HG02759 (cell line): ENCODE measurements at regions not wholly inside any gene's neighbourhood (a gene's known extent, or its start where the extent isn't known, plus 50 kb on each side); places are given as distances from the start of the nearest gene placed in this dataset.
"Not testable (repeated sequence)": the region's sequence is repeated elsewhere in the genome, so short reads cannot be mapped to it uniquely, and the experiment has no call there.

Experiments used
- ATAC-seq: cut with Tn5 transposase; IDR thresholded peaks from one replicate; pipeline ENCODE4 v1.9.1; 2021; ENCODE audit warnings: mild to moderate bottlenecking, moderate library complexity; ENCODE audit not compliant: unreplicated experiment

DNA sequence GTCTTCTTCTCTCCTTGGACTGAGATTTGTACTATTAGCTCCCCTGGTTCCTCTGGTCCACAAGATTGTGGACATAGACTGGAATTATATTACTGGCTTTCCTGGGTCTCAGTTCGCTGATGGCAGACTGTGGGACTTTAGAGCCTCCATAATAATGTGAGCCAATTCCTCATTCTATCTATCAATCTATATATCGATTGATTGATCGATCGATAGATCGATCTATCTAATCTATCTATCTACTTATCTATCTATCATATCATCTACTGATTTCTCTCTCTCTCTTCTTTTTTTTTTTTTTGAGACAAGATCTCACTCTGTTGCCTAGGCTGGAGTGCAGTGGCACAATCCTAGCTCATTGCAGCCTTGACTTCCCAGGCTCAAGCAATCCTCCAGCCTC is 51.5 kb upstream of the DDR1 start:
- no peak for ATAC-seq

- no peak for ATAC-seq
These were observed 53.9 kb upstream of the DDR1 start for GRCh38 chr6:30830438-30830837.

- ATAC-seq, result no peak
These were observed 54.6 kb upstream of the DDR1 start for GRCh38 chr6:30829639-30830255.

DNA sequence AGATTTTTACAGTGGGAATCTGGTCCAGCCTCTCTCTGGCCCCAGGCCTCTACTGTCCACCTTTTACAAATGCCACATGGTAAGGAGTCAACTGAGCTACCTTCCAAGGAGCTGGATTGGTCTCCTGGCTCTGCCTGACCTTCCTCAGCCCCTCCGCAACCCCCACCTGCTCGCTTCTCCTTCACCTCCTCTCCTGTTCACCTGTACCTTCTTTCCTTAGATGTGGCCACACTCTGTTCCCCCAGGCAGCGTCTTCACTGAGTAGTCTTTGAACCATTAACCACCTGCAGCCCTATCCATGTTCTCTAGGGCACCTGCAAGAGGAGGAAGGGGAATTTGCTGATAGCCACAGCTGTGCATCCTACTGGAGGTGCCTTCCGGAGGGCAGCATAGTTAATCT is 55.3 kb upstream of the DDR1 start:
- ATAC-seq, result no peak

- ATAC-seq, result no peak
These were observed 56.0 kb upstream of the DDR1 start for GRCh38 chr6:30828027-30828962.

DNA sequence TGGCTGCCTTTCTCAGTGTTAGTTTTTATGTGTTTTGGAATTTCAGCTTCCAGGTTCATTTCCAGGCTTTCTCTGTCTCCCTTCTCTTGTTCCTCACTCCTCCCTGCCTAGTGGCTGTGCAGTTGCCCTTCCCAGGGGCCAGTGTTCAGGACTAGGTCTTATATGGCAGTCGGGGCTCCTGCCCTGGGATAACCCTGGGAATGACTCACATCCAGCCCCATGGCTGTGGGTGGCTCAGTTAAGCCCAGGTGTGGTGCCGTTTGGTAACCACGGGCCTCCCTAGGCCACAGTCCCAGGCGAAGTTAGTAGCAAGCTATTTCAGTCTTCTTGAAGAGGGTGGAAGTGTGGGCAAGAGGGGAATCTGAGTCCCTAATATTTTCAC is 57.4 kb upstream of the DDR1 start:
- ATAC-seq, result no peak

- ATAC-seq, result no peak
These were observed 59.6 kb upstream of the DDR1 start for GRCh38 chr6:30824698-30825097.

DNA sequence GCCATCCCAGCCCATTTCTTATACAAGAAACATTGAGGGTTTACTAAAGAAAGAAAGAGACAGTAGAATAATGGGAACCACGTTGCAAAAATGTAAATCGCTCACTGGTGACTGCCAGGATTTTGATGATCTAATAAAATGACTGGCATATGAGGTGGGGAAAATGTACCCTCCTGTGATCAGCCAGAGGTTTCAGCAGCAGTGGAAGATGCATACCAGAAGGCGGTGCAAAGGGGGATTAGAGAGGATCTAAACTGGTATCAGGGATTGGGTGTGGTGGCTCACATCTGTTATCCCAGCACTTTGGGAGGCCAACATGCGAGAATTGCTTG is 60.8 kb upstream of the DDR1 start:
- no peak for ATAC-seq

GRCh38 chr6:30821862-30822784 is 62.2 kb upstream of the DDR1 start:
- no peak for ATAC-seq

GRCh38 chr6:30820193-30820592 is 64.1 kb upstream of the DDR1 start:
- no peak for ATAC-seq

DNA sequence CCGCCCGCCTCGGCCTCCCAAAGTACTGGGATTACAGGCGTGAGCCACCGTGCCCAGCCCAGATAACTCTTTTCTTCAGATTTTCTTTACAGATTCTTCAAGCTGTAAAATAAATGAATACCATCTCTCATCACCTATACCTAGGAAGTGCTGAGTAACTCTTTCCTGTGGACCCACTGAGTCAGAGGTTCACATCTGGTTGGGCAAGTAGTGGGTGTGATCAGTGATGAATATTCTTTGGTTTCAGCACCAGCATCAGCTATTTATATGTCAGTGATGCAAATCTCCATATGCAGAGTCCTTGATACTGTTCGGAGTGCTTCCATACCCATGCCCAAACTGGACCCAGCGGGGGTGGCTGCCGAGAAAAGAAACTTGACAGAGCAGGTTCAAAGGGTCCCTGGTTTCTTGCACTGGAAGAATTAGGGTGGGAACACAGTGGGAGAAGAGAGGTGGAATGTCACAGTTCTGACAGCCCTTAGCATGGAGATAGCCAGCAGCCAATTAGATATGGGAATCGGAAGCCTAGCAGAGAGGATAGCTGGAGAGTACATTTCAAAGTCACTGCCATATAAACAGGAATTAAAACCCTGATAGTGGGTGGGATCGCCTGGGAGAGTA is 64.9 kb upstream of the DDR1 start:
- no peak for ATAC-seq

- ATAC-seq, result no peak
These were observed 65.9 kb upstream of the DDR1 start for GRCh38 chr6:30818391-30818841.

GRCh38 chr6:30816791-30817739 is 67.3 kb upstream of the DDR1 start:
- ATAC-seq, result no peak

- ATAC-seq, result not testable (repeated sequence)
These were observed 68.0 kb upstream of the DDR1 start for GRCh38 chr6:30816296-30816695.

GRCh38 chr6:30815041-30815742 is 69.1 kb upstream of the DDR1 start:
- not testable (repeated sequence) for ATAC-seq

GRCh38 chr6:30814146-30815040 is 69.9 kb upstream of the DDR1 start:
- ATAC-seq, result no peak

DNA sequence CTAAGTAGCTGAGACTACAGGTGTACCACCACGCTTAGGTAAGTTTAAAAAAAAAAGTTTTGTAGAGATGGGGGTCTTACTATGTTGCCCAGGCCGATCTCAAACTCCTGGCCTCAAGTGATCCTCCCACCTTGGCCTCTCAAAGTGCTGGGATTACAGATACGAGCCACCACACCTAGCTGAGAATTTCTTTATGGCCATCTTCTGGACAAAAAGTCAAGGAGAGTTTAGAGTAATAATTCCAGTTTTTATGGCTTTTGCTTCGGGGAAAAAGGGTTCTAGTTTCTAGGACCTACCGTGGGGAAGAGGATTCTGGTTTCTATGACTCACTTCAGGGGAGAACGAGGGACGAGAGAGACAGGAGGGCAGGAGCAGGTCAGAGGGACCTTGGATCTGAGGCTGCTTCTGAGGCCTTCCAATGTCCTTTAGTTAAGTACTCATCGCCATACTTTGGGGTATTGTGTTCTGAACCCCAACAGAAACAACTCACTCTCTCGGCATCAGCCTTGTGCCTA is 69.3 kb upstream of the IER3 start:
- no peak for ATAC-seq

DNA sequence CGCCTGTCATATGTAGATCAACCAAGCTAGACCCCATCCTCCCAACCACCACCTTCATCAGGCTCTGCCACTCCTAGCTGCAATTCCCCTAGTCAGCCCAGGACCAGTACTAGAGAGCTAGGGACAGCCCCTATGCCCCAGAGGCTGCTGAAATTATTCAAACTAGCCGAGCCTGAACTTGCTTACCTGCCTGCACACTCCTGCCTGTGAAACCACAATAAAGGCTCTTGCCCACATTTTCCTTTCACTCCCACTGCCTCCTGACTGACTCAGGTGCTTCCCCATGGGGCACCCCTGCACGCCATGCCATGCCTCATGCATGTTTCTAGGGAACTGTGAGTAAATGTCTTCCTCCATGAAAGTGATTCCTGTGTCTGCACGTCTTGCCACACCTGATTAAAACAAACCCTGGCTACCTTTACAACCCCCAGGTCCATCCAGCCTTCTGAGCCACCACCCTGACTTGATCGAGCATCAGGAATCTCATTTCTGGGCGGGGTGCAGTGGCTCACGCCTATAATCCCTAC is 66.5 kb upstream of the IER3 start:
- ATAC-seq, result peak; percentile 88
